Fibroblast of pulmonary artery (primary cell): ENCODE measurements at regions not wholly inside any gene's neighbourhood (a gene's known extent, or its start where the extent isn't known, plus 50 kb on each side); places are given as distances from the start of the nearest gene placed in this dataset.
A peak's percentile ranks its signal among the peaks of the same experiment; 100 is the strongest.

Experiments used
- DNase-seq: peaks from one replicate; pipeline ENCODE4 v3.0.0-alpha.2; 2010; ENCODE audit warnings: low read depth
- H3K4me3 ChIP-seq: replicated peaks from 2 replicates; pipeline ENCODE4 v1.5.1; 2011; ENCODE audit warnings: low read depth, mild to moderate bottlenecking, control low read depth, low read length, moderate library complexity
- TF ChIP-seq, protein P1 (sequence below): IDR thresholded peaks from 2 replicates; pipeline ENCODE4 v1.5.1; 2011; ENCODE audit warnings: mild to moderate bottlenecking, control low read depth, low read length, inconsistent platforms; ENCODE audit errors: missing control alignments

- no peak overlapping the region for H3K4me3 ChIP-seq
- TF ChIP-seq, protein P1, sequence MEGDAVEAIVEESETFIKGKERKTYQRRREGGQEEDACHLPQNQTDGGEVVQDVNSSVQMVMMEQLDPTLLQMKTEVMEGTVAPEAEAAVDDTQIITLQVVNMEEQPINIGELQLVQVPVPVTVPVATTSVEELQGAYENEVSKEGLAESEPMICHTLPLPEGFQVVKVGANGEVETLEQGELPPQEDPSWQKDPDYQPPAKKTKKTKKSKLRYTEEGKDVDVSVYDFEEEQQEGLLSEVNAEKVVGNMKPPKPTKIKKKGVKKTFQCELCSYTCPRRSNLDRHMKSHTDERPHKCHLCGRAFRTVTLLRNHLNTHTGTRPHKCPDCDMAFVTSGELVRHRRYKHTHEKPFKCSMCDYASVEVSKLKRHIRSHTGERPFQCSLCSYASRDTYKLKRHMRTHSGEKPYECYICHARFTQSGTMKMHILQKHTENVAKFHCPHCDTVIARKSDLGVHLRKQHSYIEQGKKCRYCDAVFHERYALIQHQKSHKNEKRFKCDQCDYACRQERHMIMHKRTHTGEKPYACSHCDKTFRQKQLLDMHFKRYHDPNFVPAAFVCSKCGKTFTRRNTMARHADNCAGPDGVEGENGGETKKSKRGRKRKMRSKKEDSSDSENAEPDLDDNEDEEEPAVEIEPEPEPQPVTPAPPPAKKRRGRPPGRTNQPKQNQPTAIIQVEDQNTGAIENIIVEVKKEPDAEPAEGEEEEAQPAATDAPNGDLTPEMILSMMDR = no peak
- no peak for DNase-seq
These were observed 1321.8 kb downstream of the BRD1 start for GRCh38 chr22:48505891-48506290.

DNA sequence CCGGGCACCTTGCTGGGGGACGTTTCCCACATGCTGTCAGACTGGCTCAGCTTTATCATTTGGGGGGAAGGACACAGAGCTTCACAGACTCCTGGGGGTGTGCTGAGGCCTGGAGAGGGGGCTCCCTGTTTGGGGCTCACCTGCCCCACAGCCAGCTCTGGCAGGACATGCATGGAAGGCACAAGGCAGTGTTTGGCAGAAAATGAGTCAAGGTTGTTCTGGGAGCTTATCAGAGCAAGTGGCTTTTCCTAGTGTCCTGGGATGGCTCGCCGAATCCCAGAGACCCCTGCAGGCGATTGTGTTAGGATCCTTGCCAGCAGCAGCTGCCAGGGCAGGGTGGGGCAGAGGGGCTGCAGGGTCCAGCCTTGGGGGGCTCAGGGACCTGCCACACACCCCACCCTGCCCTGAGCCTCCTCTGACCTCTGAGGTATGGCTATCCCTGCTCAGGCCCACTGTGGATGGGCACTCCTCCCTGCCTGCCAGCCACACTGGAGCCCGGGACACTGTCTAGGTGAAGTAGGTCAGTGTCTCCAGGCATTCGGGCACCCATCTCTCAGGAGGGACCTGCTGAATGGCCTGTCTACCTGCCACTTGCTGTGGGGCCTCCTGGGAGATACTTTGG lies 1323.0 kb downstream of the BRD1 start:
- DNase-seq = no peak
- no peak overlapping the region for H3K4me3 ChIP-seq
- TF ChIP-seq, protein P1 = no peak

GRCh38 chr22:48503876-48504275 lies 1323.8 kb downstream of the BRD1 start:
- TF ChIP-seq, protein P1 = no peak
- no peak for DNase-seq
- no peak overlapping the region for H3K4me3 ChIP-seq

GRCh38 chr22:48503035-48503625 lies 1324.5 kb downstream of the BRD1 start:
- H3K4me3 ChIP-seq = no peak overlapping the region
- TF ChIP-seq, protein P1 = no peak
- DNase-seq = no peak

GRCh38 chr22:48501231-48501750 lies 1326.4 kb downstream of the BRD1 start:
- H3K4me3 ChIP-seq = no peak overlapping the region
- no peak for DNase-seq
- TF ChIP-seq, protein P1 = no peak

DNA sequence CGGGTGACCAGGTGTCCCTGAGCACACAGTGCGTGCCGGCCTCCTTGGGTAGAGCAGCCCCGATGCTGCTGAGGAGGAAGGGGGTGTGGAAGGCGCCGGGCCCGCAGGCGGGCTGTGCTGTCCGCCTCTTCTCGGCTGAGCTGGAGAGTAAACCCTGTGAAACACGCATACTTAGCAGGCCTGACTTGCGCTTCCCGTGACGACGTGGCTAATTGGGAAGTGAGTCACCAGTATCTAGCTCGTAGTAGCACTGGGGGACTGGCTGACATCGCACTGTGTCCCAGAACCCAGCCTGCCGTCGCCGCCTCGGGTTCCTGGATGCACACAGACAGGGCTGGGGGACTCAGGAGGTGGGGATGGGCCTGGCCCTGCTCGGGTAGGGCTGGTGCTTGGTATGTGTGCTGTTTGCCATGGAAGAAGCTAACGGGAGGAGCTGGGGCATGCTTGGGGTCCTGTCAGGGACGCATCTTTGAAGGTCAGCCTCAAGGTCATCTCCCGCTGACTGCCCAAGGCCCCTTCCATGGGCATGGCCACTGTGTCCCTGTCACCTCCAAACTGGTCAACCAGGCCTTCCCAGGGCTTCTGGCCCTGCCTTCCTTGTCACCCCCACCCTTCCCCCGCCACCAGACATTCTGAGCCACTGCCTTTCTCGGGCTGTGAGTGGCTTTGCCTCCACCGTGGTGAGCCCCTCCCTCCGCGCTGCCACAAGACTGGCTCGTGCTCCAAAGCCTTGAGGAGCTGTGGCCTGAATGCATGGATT lies 1327.0 kb downstream of the BRD1 start:
- no peak overlapping the region for H3K4me3 ChIP-seq
- peak; percentile 4 for DNase-seq
- TF ChIP-seq, protein P1 = no peak
